ENCODE measurements at regions not wholly inside any gene's neighbourhood (a gene's known extent, or its start where the extent isn't known, plus 50 kb on each side); places are given as distances from the start of the nearest gene placed in this dataset.

- no peak for DNase-seq (ENCODE audit: low read depth in 2 of 2)
These were observed 463.5 kb upstream of the TRIB2 start for GRCh38 chr2:12253167-12253778.

- no peak for DNase-seq (ENCODE audit: low read depth in 2 of 2)
These were observed 462.4 kb upstream of the TRIB2 start for GRCh38 chr2:12254280-12254860.

- DNase-seq (ENCODE audit: low read depth in 2 of 2) = no peak
These were observed 460.5 kb upstream of the TRIB2 start for GRCh38 chr2:12256206-12256605.

- no peak for DNase-seq (ENCODE audit: low read depth in 2 of 2)
These were observed 459.3 kb upstream of the TRIB2 start for GRCh38 chr2:12257476-12257875.

- no peak for DNase-seq (ENCODE audit: low read depth in 2 of 2)
These were observed 457.2 kb upstream of the TRIB2 start for GRCh38 chr2:12259493-12259892.

GRCh38 chr2:12261986-12262680 is 454.6 kb upstream of the TRIB2 start:
- DNase-seq (ENCODE audit: low read depth in 2 of 2) = no peak

- DNase-seq (ENCODE audit: low read depth in 2 of 2) = no peak
These were observed 453.9 kb upstream of the TRIB2 start for GRCh38 chr2:12262681-12263436.

GRCh38 chr2:12263730-12264129 is 453.0 kb upstream of the TRIB2 start:
- no peak for DNase-seq (ENCODE audit: low read depth in 2 of 2)

- no peak for DNase-seq (ENCODE audit: low read depth in 2 of 2)
These were observed 452.6 kb upstream of the TRIB2 start for GRCh38 chr2:12264146-12264545.

- no peak for DNase-seq (ENCODE audit: low read depth in 2 of 2)
These were observed 451.1 kb upstream of the TRIB2 start for GRCh38 chr2:12265646-12266045.

GRCh38 chr2:12267042-12267441 is 449.7 kb upstream of the TRIB2 start:
- no peak for DNase-seq (ENCODE audit: low read depth in 2 of 2)

- no peak for DNase-seq (ENCODE audit: low read depth in 2 of 2)
These were observed 447.4 kb upstream of the TRIB2 start for GRCh38 chr2:12269041-12269972.

GRCh38 chr2:12270876-12271588 is 445.7 kb upstream of the TRIB2 start:
- DNase-seq (ENCODE audit: low read depth in 2 of 2) = no peak

- no peak for DNase-seq (ENCODE audit: low read depth in 2 of 2)
These were observed 445.1 kb upstream of the TRIB2 start for GRCh38 chr2:12271589-12271984.

- no peak for DNase-seq (ENCODE audit: low read depth in 2 of 2)
These were observed 443.6 kb upstream of the TRIB2 start for GRCh38 chr2:12273111-12273510.

- no peak for DNase-seq (ENCODE audit: low read depth in 2 of 2)
These were observed 442.1 kb upstream of the TRIB2 start for GRCh38 chr2:12274591-12274990.

- DNase-seq (ENCODE audit: low read depth in 2 of 2) = no peak
These were observed 439.3 kb upstream of the TRIB2 start for GRCh38 chr2:12277241-12278034.

- no peak for DNase-seq (ENCODE audit: low read depth in 2 of 2)
These were observed 438.5 kb upstream of the TRIB2 start for GRCh38 chr2:12278217-12278750.

- DNase-seq (ENCODE audit: low read depth in 2 of 2) = no peak
These were observed 433.7 kb upstream of the TRIB2 start for GRCh38 chr2:12282780-12283695.
